ENCODE measurements at regions not wholly inside any gene's neighbourhood (a gene's known extent, or its start where the extent isn't known, plus 50 kb on each side); places are given as distances from the start of the nearest gene placed in this dataset.

DNA sequence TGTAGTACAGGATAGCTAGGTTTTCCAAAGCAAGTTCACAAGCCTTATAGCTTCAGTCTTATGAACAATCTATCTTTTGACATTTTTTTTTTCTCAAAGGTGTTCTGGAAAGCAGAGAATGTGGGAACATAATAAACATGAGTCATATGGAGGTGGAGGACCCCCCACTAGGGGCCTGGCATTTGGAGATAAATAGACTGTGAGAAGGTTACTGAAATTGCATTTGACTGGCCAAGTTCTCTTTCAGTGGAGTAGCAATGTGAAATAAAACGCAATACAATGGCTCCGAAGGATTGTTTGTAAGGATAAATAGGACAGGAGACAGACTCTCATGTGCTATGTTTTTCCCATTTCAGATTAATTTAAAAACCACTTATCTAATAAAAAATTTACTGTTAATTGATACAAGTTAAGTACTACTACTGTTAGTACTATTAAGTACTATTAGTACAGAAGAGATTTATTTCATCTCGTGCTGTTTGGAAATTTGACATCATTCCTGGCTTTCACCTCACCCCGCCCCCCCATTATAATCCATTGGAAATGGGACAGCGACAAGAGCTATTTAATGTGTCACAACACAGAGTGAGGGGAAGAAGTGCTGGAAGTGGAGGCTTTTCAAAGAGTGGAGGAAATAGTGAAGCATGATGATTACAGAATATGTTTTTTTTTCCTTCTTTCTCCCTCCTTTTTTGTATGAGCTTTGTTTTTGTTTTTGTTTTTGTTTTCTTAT, 122.6 kb upstream of the ID4 start:
- TF ChIP-seq CTCF (IDR thresholded peaks at IDR 0.05; ENCODE audit: control extremely low read depth in 1 of 3, insufficient read depth in 1 of 3, low read depth in 1 of 3, low read length in 3 of 3) (no peak), CHD2 (IDR thresholded peaks at IDR 0.05; ENCODE audit: low read length) (no peak), SP4 (IDR thresholded peaks at IDR 0.05; ENCODE audit: low read length) (no peak), POLR2A (IDR thresholded peaks at IDR 0.05; ENCODE audit: control extremely low read depth in 1 of 2, low read depth in 2 of 2, low read length in 2 of 2) (no peak), TCF12 (IDR thresholded peaks at IDR 0.05; ENCODE audit: low read depth, low read length) (no peak), EGR1 (IDR thresholded peaks at IDR 0.05; ENCODE audit: borderline replicate concordance, low read depth, low read length) (no peak), EZH2 (IDR thresholded peaks at IDR 0.05; ENCODE audit: low read depth, low read length, severe bottlenecking) (no peak), CHD1 (IDR thresholded peaks at IDR 0.05; ENCODE audit: low read depth, low read length) (no peak), YY1 (IDR thresholded peaks at IDR 0.05; ENCODE audit: low read depth, low read length) (no peak), TAF1 (IDR thresholded peaks at IDR 0.05; ENCODE audit: low read depth, low read length) (no peak), RAD21 (IDR thresholded peaks at IDR 0.05 in 1 of 2, conservative IDR thresholded peaks at IDR 0.05 in 1 of 2; ENCODE audit: low read depth in 2 of 2, low read length in 2 of 2) (no peak)

Data from H1 (cell line).